Liver (tissue), 8 donors: ENCODE measurements at regions not wholly inside any gene's neighbourhood (a gene's known extent, or its start where the extent isn't known, plus 50 kb on each side); places are given as distances from the start of the nearest gene placed in this dataset.

Experiments
- DNase-seq: peaks from one replicate; pipeline ENCODE4 v3.0.0-alpha.2; 2017; ENCODE audit warnings: low spot score
- H3K27ac ChIP-seq, 2 donors: one replicate each; pipeline ENCODE4 v1.7.0; 2013; ENCODE audit warnings: inconsistent platforms in 2 of 2, low read length in 2 of 2, control low read depth in 1 of 2, low read depth in 1 of 2, mild to moderate bottlenecking in 1 of 2
- H3K27me3 ChIP-seq, 4 donors: one replicate each; pipeline versions ENCODE4 v1.6.1 to v1.7.0; 2013; ENCODE audit warnings: low read length in 3 of 4, inconsistent platforms in 1 of 4, mild to moderate bottlenecking in 1 of 4, moderate library complexity in 1 of 4; ENCODE audit not compliant: control insufficient read depth in 4 of 4, insufficient read depth in 4 of 4
- H3K36me3 ChIP-seq, 4 donors: one replicate each; pipeline versions ENCODE4 v1.6.1 to v1.7.0; 2013; ENCODE audit warnings: low read length in 3 of 4, mild to moderate bottlenecking in 3 of 4, low read depth in 1 of 4, moderate library complexity in 1 of 4; ENCODE audit not compliant: control insufficient read depth in 4 of 4, insufficient read depth in 3 of 4
- H3K4me1 ChIP-seq, 4 donors: one replicate each; pipeline versions ENCODE4 v1.6.1 to v1.7.0; 2013; ENCODE audit warnings: low read length in 3 of 4, mild to moderate bottlenecking in 3 of 4, moderate library complexity in 1 of 4; ENCODE audit not compliant: control insufficient read depth in 4 of 4, insufficient read depth in 4 of 4
- H3K4me3 ChIP-seq, 3 donors: one replicate each; pipeline versions ENCODE4 v1.6.1 to v1.7.0; 2013; ENCODE audit warnings: low read length in 3 of 3, control low read depth in 1 of 3, low read depth in 1 of 3, mild to moderate bottlenecking in 1 of 3
- H3K9ac ChIP-seq, 2 donors: one replicate each; pipeline ENCODE4 v1.7.0; 2013; ENCODE audit warnings: low read length in 2 of 2, mild to moderate bottlenecking in 2 of 2, moderate library complexity in 2 of 2, control low read depth in 1 of 2, low read depth in 1 of 2
- H3K9me3 ChIP-seq, 4 donors: one replicate each; pipeline versions ENCODE4 v1.6.1 to v1.7.0; 2013; ENCODE audit warnings: low read length in 3 of 4; ENCODE audit not compliant: control insufficient read depth in 4 of 4
- CTCF ChIP-seq: fragments of 150-350 bp; IDR thresholded peaks from 2 replicates; pipeline ENCODE4 v1.5.1; 2017; ENCODE audit warnings: improper control_type of control experiment, low read depth, low read length; ENCODE audit not compliant: missing input control
- EGR1 ChIP-seq, 2 donors: IDR thresholded peaks; 2 replicates each; pipeline ENCODE4 v1.6.1; 2016 to 2018; ENCODE audit warnings: antibody characterized with exemption in 2 of 2, low read depth in 2 of 2
- FOXA1 ChIP-seq: IDR thresholded peaks from 2 replicates; pipeline ENCODE4 v1.6.1; 2016; ENCODE audit warnings: antibody characterized with exemption
- FOXA2 ChIP-seq: IDR thresholded peaks from 2 replicates; pipeline ENCODE4 v1.6.1; 2016; ENCODE audit warnings: antibody characterized with exemption
- GABPA ChIP-seq, 2 donors: IDR thresholded peaks in 1 of 2; conservative IDR thresholded peaks in 1 of 2; 2 replicates each; pipeline ENCODE4 v1.6.1; 2016; ENCODE audit warnings: antibody characterized with exemption in 2 of 2, mild to moderate bottlenecking in 1 of 2, moderate library complexity in 1 of 2
- HNF4G ChIP-seq: IDR thresholded peaks from 2 replicates; pipeline ENCODE4 v1.6.1; 2016; ENCODE audit warnings: antibody characterized with exemption
- JUND ChIP-seq, 2 donors: IDR thresholded peaks; 2 replicates each; pipeline ENCODE4 v1.6.1; 2016; ENCODE audit warnings: antibody characterized with exemption in 2 of 2
- MAX ChIP-seq: IDR thresholded peaks from 2 replicates; pipeline ENCODE4 v1.6.1; 2016; ENCODE audit warnings: antibody characterized with exemption
- NR2F2 ChIP-seq: IDR thresholded peaks from 2 replicates; pipeline ENCODE4 v1.6.1; 2016; ENCODE audit warnings: antibody characterized with exemption
- RAD21 ChIP-seq, 2 donors: IDR thresholded peaks; 2 replicates each; pipeline ENCODE4 v1.6.1; 2016; ENCODE audit warnings: antibody characterized with exemption in 2 of 2, mild to moderate bottlenecking in 2 of 2
- RXRA ChIP-seq, 2 donors: IDR thresholded peaks; 2 replicates each; pipeline ENCODE4 v1.6.1; 2017 to 2018; ENCODE audit warnings: antibody characterized with exemption in 2 of 2, mild to moderate bottlenecking in 1 of 2
- SP1 ChIP-seq: IDR thresholded peaks from 2 replicates; pipeline ENCODE4 v1.6.1; 2018; ENCODE audit warnings: antibody characterized with exemption, mild to moderate bottlenecking
- TAF1 ChIP-seq: conservative IDR thresholded peaks from 2 replicates; pipeline ENCODE4 v1.6.1; 2016; ENCODE audit warnings: antibody characterized with exemption, mild to moderate bottlenecking
- YY1 ChIP-seq: IDR thresholded peaks from 2 replicates; pipeline ENCODE4 v1.6.1; 2016; ENCODE audit warnings: antibody characterized with exemption, mild to moderate bottlenecking
- ZBTB33 ChIP-seq: IDR thresholded peaks from 2 replicates; pipeline ENCODE4 v1.6.1; 2016; ENCODE audit warnings: antibody characterized with exemption
- WGBS: extraction: QIAGEN DNeasy Blood & Tissue Kit; methylation state at CpG from one replicate; pipeline ENCODE4 v1.1.7; 2013; 5-methylcytosine and 5-hydroxymethylcytosine counted together
- TF ChIP-seq, protein P1 (sequence below): IDR thresholded peaks from 2 replicates; pipeline ENCODE4 v1.6.1; 2016; ENCODE audit warnings: antibody characterized with exemption, mild to moderate bottlenecking
- TF ChIP-seq, protein P2 (sequence below): IDR thresholded peaks from 2 replicates; pipeline ENCODE4 v1.6.1; 2016; ENCODE audit warnings: antibody characterized with exemption
- donor health status: healthy.
- donor health status: healthy.
- donor health status: healthy.
- donor health status: healthy.
- donor health status: healthy.

GRCh38 chrX:148382983-148383382 lies 117.4 kb upstream of the AFF2 start:
- Histone ChIP-seq H3K4me1 (no peaks in the 10 kb centered on the region), H3K4me3 (no peak overlapping the region), H3K27ac (no peak overlapping the region), H3K9ac (no peak overlapping the region), H3K36me3 (no peaks in the 10 kb centered on the region), H3K27me3 (no peaks in the 10 kb centered on the region), H3K9me3 (peaks cover 0 to 2% (median 0%) of the 10 kb centered on the region in 4 donors)
- no peak for DNase-seq
- WGBS: 66% methylated on average over 2 of the region's 2 CpGs
- TF ChIP-seq ZBTB33: no peak
- no peak for TF ChIP-seq RAD21 (IDR thresholded peaks at IDR 0.05)
- no peak for TF ChIP-seq FOXA1
- no peak for TF ChIP-seq SP1
- TF ChIP-seq NR2F2: no peak
- TF ChIP-seq RXRA (IDR thresholded peaks at IDR 0.05): no peak
- no peak for TF ChIP-seq CTCF
- TF ChIP-seq YY1: no peak
- TF ChIP-seq, protein P1, sequence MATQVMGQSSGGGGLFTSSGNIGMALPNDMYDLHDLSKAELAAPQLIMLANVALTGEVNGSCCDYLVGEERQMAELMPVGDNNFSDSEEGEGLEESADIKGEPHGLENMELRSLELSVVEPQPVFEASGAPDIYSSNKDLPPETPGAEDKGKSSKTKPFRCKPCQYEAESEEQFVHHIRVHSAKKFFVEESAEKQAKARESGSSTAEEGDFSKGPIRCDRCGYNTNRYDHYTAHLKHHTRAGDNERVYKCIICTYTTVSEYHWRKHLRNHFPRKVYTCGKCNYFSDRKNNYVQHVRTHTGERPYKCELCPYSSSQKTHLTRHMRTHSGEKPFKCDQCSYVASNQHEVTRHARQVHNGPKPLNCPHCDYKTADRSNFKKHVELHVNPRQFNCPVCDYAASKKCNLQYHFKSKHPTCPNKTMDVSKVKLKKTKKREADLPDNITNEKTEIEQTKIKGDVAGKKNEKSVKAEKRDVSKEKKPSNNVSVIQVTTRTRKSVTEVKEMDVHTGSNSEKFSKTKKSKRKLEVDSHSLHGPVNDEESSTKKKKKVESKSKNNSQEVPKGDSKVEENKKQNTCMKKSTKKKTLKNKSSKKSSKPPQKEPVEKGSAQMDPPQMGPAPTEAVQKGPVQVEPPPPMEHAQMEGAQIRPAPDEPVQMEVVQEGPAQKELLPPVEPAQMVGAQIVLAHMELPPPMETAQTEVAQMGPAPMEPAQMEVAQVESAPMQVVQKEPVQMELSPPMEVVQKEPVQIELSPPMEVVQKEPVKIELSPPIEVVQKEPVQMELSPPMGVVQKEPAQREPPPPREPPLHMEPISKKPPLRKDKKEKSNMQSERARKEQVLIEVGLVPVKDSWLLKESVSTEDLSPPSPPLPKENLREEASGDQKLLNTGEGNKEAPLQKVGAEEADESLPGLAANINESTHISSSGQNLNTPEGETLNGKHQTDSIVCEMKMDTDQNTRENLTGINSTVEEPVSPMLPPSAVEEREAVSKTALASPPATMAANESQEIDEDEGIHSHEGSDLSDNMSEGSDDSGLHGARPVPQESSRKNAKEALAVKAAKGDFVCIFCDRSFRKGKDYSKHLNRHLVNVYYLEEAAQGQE: no peak
- no peak for TF ChIP-seq FOXA2
- no peak for TF ChIP-seq HNF4G

DNA sequence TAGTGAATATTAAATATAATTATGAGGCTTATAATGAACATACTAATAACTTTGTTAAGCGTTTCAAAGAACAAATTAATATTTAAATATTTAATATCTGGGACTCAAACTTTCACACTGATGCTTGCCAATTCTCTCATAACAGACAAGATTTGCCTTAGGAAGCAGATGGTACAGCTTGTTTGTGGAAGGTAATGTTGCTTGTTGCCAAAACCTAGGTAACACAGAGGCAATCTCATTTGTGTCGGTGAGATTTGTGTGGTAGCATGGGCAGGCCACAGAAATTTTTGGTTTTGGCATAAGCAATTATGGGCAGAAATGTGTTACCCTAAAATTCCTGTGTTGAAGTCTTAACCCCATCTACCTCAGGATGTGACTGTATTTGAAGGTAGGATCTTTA lies 114.9 kb upstream of the AFF2 start:
- H3K9me3 ChIP-seq: no peaks in the 10 kb centered on the region
- 93% methylated on average over 2 of the region's 2 CpGs for WGBS
- H3K9ac ChIP-seq: no peak overlapping the region
- DNase-seq: no peak
- H3K4me1 ChIP-seq: no peaks in the 10 kb centered on the region
- H3K27me3 ChIP-seq: no peaks in the 10 kb centered on the region
- no peaks in the 10 kb centered on the region for H3K36me3 ChIP-seq
- H3K4me3 ChIP-seq: no peak overlapping the region
- no peak overlapping the region for H3K27ac ChIP-seq
- TF ChIP-seq GABPA (IDR thresholded peaks at IDR 0.05 in 1 of 2, conservative IDR thresholded peaks at IDR 0.05 in 1 of 2) (no peak), HNF4G (no peak), EGR1 (IDR thresholded peaks at IDR 0.05; ENCODE audit: low read depth in 2 of 2) (no peak), MAX (no peak), JUND (IDR thresholded peaks at IDR 0.05) (no peak), ZBTB33 (no peak), RXRA (IDR thresholded peaks at IDR 0.05) (no peak), YY1 (no peak), TAF1 (no peak), SP1 (no peak), CTCF (no peak), FOXA2 (no peak), NR2F2 (no peak)
- TF ChIP-seq, protein P2, sequence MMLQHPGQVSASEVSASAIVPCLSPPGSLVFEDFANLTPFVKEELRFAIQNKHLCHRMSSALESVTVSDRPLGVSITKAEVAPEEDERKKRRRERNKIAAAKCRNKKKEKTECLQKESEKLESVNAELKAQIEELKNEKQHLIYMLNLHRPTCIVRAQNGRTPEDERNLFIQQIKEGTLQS: no peak
